ENCODE measurements at regions not wholly inside any gene's neighbourhood (a gene's known extent, or its start where the extent isn't known, plus 50 kb on each side); places are given as distances from the start of the nearest gene placed in this dataset.

DNA sequence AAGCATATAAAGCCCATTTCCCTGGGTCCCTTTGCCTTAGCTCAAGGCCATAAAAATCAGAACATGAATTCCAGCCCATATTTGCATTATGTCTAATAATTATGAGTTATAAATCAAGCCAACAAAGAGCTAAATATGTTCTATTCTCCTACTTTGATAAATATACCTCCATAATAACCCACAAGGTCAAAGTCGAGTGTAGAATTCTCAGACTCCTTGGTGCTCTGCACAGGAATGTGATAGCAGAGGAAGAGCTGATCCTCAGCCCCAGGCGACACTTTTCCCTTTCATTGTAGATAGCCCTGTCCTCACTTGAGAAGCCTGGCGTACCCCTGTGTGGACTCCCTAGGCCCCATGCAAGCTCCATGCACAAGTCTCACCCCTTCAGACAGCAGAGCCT is 85.6 kb downstream of the CASP3 start:
- TF ChIP-seq, protein P1, sequence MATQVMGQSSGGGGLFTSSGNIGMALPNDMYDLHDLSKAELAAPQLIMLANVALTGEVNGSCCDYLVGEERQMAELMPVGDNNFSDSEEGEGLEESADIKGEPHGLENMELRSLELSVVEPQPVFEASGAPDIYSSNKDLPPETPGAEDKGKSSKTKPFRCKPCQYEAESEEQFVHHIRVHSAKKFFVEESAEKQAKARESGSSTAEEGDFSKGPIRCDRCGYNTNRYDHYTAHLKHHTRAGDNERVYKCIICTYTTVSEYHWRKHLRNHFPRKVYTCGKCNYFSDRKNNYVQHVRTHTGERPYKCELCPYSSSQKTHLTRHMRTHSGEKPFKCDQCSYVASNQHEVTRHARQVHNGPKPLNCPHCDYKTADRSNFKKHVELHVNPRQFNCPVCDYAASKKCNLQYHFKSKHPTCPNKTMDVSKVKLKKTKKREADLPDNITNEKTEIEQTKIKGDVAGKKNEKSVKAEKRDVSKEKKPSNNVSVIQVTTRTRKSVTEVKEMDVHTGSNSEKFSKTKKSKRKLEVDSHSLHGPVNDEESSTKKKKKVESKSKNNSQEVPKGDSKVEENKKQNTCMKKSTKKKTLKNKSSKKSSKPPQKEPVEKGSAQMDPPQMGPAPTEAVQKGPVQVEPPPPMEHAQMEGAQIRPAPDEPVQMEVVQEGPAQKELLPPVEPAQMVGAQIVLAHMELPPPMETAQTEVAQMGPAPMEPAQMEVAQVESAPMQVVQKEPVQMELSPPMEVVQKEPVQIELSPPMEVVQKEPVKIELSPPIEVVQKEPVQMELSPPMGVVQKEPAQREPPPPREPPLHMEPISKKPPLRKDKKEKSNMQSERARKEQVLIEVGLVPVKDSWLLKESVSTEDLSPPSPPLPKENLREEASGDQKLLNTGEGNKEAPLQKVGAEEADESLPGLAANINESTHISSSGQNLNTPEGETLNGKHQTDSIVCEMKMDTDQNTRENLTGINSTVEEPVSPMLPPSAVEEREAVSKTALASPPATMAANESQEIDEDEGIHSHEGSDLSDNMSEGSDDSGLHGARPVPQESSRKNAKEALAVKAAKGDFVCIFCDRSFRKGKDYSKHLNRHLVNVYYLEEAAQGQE (IDR thresholded peaks at IDR 0.05), result no peak
- TF ChIP-seq YY1 (IDR thresholded peaks at IDR 0.05) (no peak), RXRA (IDR thresholded peaks at IDR 0.05) (no peak), SP1 (IDR thresholded peaks at IDR 0.05) (no peak)
- TF ChIP-seq, protein P2, sequence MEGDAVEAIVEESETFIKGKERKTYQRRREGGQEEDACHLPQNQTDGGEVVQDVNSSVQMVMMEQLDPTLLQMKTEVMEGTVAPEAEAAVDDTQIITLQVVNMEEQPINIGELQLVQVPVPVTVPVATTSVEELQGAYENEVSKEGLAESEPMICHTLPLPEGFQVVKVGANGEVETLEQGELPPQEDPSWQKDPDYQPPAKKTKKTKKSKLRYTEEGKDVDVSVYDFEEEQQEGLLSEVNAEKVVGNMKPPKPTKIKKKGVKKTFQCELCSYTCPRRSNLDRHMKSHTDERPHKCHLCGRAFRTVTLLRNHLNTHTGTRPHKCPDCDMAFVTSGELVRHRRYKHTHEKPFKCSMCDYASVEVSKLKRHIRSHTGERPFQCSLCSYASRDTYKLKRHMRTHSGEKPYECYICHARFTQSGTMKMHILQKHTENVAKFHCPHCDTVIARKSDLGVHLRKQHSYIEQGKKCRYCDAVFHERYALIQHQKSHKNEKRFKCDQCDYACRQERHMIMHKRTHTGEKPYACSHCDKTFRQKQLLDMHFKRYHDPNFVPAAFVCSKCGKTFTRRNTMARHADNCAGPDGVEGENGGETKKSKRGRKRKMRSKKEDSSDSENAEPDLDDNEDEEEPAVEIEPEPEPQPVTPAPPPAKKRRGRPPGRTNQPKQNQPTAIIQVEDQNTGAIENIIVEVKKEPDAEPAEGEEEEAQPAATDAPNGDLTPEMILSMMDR (IDR thresholded peaks at IDR 0.05; ENCODE audit: low read depth, low read length, missing input control), result no peak

Measured in liver (tissue), 3 donors.